Epithelial cell of prostate (primary cell): ENCODE measurements at regions not wholly inside any gene's neighbourhood (a gene's known extent, or its start where the extent isn't known, plus 50 kb on each side); places are given as distances from the start of the nearest gene placed in this dataset.
"Not testable (repeated sequence)": the region's sequence is repeated elsewhere in the genome, so short reads cannot be mapped to it uniquely, and the experiment has no call there.

Source experiments
- DNase-seq: peaks from one replicate; pipeline ENCODE4 v3.0.0-alpha.2; 2011; ENCODE audit warnings: low read depth, low spot score
- H3K27ac ChIP-seq: fragments of 450-650 bp; 2 replicates; pipeline ENCODE4 v1.5.1; 2017; ENCODE audit warnings: mild to moderate bottlenecking

DNA sequence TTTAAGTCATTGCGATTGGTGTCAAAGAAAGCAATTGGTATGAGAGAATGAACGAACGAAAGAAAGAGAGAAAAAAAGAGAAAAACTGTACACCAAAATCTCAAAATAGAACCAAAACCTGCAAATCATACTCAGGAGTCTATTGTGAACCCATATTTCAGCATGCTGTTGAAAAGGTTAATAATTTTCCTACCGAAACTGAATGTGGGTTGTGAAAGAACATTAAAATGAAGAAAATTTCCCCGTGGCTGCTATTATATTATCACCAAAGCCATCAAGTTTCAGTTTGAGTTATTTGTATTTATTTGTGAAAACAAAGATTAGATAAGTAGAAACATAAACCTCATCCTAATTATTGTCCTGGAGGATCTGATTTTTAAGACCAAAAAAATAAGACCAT, 315.7 kb downstream of the BCL2L11 start:
- not testable (repeated sequence) for DNase-seq, H3K27ac ChIP-seq

DNA sequence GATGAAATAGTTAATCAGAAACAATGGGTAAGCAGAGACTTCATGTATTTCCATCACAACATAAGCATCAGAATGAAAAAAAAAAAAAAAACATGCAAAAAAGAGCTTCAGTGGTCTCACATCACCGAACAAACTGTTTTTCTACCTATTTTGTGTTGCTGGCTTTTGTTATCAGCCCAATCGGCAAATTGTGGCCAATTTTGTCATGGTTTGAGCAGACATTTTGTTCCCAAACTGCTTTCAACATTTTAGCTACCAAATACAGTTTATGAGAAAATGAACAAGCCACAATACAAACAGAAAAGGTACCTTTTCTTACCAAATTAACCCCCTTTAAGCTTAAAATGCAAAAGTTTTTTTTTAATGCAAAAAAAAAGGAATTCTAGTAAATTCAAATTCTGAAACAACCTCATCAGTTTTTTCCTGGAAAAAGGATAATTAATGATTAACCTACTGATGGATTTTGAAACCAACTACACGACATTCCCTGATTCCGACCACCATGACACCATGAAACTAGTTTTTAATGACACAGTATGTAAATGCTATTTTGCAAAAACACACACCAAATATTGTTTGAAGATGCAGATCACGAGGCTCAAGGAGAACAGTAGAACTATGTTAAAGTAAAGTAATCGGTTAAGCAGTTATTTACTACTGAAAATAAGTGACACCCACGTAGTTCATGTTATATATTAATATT, 316.7 kb downstream of the BCL2L11 start:
- not testable (repeated sequence) for DNase-seq, H3K27ac ChIP-seq

DNA sequence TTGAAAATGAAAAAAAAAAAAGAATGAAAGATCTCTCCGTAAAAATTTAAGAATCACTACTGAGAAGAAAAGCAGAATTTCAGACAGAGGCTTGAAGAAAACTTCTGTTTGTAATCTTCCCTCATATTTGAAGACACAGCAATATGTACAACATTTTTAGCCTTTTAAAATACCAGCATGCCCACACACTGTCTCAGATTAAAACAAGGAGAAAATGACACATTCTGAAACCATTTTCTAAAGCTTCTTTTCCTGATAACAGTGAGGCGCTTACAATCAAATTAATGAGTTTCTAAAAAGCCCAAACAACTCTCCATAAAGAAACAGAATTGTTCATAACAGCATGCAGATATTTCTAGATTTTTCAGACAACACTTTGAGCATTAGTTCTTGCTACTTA, 317.4 kb downstream of the BCL2L11 start:
- not testable (repeated sequence) for H3K27ac ChIP-seq, DNase-seq

DNA sequence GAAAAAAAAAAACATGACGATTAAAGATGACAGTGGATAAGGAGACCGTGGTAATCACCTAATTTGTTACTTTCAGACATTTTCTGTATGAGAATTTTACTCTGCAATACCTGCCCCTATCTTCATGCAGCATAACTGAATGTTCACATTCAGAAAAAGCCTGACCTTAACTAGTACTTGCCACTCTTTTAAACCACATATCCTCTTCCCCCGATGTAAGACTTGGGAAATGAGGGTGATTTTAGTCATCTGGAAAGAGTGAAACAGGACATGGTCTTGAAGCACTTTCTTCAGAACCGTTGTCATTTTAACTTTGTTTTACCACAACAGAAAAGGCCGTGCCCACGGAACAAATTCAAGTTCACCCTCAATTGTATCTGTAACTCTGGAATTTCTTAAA, 318.5 kb downstream of the BCL2L11 start:
- H3K27ac ChIP-seq, DNase-seq: not testable (repeated sequence)

DNA sequence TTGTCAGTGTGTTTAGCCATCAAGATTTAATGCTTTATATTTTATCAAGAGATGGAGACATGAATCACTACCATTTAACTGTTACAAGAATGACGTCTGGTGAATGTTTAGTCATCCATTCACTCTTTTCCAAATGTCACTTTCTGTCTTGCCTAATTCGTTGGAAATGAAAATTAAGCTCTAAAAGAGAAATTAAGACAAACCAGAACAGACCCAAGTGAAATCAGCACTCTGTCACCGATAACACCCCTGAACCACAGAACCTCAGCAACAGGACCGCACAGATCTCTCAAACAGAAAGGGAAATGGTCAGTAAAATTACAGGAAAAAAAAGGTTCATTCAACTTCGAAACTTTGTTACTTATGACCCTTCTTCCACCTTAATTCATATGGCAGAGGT, 320.9 kb downstream of the BCL2L11 start:
- not testable (repeated sequence) for DNase-seq, H3K27ac ChIP-seq

DNA sequence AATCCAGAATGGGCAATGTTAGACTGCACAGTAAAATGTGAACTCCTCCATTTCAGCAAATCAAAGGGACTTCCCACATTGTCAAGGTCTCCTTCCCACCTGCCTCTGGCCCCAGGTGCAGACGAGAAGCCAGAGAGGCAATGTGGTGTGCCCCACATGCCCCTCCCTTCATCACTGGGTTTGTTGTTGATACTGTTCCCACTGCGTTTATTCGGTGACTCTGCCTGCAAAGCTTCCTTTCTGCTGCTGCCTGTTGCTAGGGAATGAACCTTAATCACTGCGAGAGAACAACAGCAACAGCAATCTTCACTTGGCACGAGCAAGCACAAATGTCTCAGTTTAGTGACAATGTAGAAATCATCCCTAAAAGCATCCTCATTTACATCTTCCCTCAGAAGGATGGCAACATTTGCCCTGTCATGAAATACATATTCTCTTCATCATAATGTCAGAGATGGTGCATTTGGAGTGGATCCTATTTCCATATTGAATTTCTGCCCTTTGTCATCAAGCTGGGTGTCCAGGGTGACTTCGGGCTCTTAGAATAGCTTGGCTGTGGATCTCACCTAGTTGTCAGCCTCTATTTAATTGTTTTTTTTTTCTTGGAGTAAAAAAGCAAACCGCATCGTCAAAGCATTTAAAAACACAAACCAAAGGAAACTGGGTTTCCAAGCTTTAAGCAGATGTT, 322.2 kb downstream of the BCL2L11 start:
- not testable (repeated sequence) for H3K27ac ChIP-seq, DNase-seq

DNA sequence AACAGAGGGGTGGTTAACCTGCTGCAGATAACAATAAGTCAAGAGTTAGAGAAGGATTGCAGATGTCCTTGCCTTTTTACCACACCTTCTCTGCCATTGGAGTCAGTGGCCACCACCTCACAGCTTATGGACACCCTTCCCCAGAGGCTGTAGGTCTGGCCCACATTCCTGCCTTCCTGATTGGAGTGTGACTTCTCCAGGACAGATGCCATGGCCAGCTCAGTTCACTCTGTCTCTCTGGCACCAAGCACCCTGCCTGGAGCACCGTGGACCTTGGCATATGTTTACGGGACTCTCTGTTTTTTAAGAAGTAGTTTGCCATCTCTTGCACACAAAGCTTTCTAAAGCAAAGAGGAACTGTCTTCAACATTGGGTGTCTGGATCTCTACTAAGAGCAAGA, 323.8 kb downstream of the BCL2L11 start:
- not testable (repeated sequence) for DNase-seq, H3K27ac ChIP-seq

DNA sequence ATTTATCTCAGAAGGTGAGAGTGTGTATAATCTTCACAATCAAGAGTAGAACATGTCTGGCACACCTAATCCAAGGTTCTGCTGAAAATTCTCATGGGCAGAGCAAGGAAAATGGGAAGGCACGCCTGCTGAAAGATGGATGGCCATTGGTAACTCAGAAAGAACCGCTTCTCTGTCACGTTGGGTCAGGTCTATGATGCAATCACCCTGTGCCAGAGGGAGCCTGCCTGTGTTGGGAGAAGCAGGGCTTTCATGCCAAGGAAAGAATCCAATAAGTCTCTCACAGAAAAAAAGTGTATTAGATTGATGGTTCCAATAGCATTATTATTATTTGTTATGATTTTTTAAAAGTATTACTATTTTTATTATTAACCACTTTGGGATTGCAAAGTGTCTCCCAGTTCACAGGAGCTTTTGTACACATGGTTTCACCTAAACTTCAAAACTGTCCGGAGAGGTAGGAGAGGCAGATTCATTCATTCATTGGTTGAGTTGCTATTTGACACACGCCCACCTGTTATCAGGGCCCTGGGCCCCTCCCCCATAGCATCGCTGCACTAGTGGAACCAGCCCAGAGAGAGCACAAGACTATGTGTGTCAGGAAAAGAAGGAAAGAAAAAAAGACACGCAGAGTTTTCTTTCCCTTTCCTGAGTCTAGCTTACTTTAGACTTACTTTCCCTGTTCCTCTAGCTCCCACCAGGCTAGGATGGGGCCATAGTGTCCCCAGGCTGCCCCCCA, 324.6 kb downstream of the BCL2L11 start:
- H3K27ac ChIP-seq, DNase-seq: not testable (repeated sequence)

DNA sequence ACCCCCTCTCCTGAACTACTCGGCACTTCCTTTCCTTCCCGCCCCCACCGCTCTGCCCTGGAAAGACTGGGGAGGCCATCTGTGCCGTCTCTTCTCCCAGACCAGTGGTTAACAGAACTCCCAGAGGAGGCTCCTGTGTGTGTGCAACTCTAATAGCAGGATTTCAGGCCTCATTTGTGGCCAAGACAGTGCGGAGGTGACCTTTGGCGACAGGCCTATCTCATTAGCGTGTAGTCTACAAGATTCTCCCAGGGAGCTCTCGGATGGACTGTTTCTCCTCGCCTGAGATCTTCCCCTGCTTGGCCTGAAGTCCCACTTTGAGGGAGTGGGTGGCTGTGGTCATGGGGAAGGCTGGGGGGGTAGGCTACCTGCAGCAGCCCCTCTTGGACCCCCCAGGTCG, 325.2 kb downstream of the BCL2L11 start:
- not testable (repeated sequence) for DNase-seq, H3K27ac ChIP-seq

DNA sequence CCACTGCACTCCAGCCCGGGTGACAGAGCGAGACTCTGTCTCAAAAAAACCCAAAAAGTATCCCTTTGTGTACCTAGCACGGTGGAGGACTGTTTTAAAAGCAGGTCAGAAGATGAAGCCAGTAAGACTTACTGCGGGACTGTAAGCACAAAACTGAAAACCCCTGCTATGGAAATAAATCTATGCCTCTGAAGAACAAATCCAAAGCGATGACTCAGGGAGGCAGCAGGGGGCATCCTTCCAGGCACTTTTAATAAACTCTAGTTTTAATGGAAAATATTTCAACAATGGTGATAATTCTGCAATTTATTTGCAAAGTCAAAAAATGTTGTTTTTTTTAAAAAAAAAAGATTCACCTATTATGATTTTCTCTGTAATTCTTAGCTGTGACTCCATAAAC, 326.8 kb downstream of the BCL2L11 start:
- H3K27ac ChIP-seq, DNase-seq: not testable (repeated sequence)

DNA sequence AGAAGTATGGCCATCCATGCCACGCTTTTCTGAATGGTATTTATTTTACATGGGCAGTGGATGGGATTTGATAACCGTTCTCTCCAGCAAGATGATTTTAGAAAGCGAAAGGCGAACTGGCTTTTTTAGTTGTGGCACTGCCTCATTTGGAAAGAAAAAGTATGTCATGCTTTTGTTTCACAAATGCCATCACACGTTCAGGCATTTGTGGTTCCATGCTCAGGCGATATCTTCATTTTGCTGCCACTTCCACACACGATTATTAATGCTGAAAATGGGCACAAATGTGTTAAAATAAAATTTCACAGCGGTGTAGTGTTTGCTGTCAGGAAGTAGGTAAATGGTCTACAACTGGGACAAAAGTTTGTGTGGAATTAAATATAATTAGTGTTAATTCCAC, 328.1 kb downstream of the BCL2L11 start:
- not testable (repeated sequence) for H3K27ac ChIP-seq, DNase-seq

DNA sequence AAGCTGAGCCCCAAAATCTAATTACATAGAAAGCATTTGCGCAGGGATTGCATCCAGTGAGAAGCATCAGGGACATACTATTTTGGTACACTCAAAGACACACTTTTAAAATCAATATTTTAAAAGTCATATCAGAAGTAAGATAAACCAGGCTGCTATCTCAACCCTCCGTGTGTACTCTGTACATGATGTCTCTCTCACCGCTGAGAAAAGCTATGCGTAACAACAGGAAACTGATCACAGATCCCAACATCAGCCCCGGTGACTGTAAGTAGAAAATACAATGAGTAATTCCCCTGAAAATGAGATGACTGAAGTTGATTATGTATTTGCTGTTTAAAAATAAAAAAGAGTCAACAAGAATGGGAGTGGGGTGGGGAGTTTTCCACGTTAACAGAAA, 329.8 kb downstream of the BCL2L11 start:
- not testable (repeated sequence) for H3K27ac ChIP-seq, DNase-seq

DNA sequence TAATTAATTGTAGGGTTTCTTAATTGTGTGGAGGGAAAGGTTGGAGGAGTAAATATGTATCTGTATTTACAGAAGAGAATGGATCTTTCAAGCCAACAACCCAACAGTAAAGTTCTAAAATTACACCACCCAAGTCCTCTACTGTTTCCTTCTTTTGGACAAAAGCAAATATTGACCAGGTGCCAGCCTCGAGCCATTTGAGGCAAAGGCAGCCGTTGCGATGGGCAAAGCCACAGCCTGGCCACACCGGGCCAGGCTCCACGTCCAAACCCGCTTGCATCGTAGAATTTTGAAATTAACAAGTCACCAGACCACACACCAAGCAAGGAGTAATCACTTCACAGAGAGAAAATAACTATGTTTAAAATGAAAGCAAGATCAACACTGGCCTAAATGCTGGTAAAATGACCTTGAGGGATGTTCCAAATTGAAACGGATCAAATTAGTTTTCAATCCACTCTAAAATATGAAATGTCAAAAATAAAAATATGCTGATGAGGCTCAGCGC, 331.0 kb downstream of the BCL2L11 start:
- not testable (repeated sequence) for DNase-seq, H3K27ac ChIP-seq

DNA sequence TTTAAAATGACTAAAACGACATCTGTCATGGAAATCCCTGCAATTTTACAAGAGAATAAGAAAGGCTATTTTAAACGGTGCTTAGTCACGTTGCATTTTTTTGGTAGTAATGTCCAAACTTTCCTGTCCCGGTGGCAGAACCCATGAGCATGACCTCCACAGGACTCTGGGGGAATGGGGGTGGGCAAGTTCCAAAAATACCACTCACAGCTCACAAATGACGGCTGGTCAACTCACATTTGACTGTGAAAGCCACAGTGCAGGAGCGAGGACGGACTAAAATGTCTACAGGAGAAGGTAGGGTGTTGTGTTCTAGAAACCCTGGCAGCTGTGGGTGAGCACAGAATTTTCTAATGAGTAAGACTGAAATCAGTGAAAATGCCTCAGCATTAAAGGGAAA, 331.5 kb downstream of the BCL2L11 start:
- not testable (repeated sequence) for DNase-seq, H3K27ac ChIP-seq

DNA sequence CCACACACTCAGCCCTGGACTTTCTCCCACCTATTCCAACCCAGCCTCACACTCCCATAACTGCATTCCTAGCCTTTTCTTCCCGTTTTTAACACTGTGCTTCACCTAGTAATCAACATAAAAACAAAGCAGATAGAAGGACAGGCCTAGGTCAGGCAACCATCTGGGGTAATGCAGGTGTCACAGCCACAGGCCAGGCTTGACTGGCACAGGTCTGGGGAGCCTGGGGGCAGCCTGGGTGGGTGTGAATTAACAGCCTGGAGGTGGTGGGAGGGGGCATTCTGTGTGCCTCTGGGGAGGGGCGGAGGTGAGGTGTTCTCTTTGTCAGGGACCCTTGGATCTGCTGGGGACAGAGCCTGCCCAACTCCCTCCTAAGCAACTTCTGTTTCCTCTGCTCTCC, 332.6 kb downstream of the BCL2L11 start:
- DNase-seq, H3K27ac ChIP-seq: not testable (repeated sequence)

DNA sequence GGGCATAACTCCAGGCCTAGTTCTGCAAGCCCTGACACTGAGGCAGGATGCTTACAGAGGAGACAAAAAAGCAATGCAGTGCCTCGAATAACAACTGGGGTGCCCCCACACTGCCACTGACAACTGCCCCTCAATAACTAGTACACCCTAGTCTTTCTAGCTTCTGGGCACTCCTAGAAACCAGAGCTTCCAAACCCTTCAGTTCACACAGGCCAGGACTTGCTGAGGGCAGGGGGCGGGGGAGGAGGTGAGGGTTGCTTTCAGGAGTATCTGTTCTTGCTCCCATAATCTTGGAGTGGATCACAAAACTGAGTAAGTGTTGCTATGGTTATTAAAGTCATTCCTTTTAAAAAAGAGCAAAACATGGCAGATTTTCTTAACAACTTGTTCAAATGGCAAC, 333.1 kb downstream of the BCL2L11 start:
- DNase-seq, H3K27ac ChIP-seq: not testable (repeated sequence)

DNA sequence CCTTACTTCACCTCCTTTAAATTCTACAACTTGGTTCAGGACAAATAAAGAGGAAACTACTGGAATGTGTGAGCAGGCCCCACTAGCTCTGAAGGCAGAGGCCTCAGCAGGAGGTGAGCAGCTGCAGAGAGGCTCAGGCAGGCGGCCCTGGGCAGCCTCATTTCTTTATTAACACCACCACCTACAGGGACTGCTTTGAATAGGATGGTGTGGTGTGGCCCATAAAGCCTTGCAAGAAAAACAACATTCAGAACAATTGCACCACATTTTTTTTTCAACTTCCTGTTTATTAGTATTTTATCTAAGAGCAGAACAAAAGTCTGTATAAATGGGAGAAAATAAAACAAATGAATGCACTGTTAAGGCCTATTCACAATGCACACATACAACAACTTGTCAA, 333.7 kb downstream of the BCL2L11 start:
- DNase-seq: peak; percentile 50
- peak overlapping the region; percentile 43 for H3K27ac ChIP-seq

DNA sequence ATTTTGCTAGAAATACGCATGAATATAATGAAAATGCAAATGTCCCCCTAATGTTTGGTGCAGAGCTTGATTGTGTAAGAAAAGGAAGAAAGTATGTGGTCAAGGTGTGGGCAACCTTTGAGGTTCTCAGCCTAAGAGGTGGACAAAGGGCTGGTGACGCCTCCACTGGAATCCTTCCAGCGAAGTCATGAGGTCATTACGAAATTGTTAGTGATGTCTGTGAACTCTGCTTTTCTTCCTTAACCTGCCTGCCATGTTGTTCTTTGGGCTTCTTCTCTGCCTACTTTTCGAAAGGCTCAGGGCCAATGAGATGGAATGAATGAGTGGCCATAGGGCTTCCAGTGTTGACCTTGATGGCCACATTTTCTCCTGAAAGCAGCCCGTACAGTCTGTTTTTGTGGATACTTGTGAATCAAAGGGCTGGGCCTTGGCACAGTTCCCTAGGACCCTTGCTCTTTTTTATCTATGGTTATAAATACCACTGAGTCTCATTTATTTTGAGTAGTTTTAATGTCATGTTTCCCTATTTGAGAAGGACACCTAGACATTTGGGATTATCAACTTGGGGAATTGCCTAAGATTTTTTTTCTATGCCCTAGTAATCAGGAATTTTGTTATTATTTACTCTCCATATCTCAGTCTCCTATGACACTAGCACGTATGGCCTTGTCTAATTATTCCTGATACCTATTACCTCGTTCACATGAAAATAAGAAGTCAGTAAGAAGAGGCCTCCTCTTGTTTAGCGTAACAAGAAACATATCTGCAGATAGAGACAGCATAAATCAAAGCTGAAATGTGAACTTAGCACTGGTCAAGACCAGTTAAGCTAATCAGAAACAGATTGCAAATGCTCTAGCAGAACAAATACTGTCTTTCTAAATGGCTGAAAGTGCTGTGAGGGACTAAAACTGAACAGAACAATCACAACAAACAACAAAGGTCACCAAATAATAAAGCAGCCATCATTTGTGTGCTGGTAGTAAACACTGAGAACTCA, 334.6 kb downstream of the BCL2L11 start:
- peak overlapping the region; percentile 43 for H3K27ac ChIP-seq
- DNase-seq: not testable (repeated sequence)

DNA sequence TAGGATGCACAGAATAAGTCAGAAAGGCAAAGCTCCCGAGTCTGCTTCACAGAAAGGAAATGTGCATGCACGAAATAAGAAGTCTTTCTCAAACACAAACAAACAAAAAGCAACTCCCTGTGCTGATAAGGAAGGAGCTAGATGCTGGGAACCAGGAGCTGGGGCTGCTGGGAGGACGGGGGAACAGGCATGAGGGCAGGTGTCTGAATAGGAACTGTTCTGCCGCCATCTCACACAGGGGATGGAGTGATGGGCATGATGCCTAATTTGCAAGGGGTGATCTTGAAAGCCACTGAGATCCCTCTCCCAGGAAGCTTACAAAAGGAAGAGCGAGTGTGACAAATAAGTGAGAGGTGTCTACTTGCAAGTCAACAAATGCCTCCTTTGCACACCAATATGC, 336.5 kb downstream of the BCL2L11 start:
- H3K27ac ChIP-seq, DNase-seq: not testable (repeated sequence)

DNA sequence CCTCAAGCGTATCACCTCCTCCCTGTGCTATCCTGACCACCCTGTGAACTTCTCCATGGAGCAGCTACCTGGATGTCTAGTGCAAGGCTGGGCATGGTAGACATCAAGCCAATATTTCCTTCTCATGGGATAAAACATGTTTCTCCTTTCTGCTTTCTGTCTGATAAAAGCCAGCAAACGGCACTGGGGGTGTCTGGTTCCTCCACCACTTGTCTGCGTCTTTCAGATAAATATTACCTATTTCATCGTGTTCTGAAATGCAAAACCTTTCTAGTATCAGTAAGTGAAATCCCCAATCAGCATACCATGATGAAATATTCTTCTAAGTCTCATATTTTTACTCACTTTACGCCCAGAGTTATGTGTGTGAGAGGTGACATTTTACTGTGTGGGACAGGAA, 340.2 kb downstream of the BCL2L11 start:
- DNase-seq, H3K27ac ChIP-seq: not testable (repeated sequence)
